ENCODE measurements at regions not wholly inside any gene's neighbourhood (a gene's known extent, or its start where the extent isn't known, plus 50 kb on each side); places are given as distances from the start of the nearest gene placed in this dataset.
A peak's percentile ranks its signal among the peaks of the same experiment; 100 is the strongest.

GRCh38 chr5:102554728-102555127 is 55.9 kb upstream of the SLCO6A1 start:
- H3K27ac Mint-ChIP-seq: no peak overlapping the region
- ATAC-seq: peak; percentile 53
- no peaks in the 10 kb centered on the region for H3K27me3 Mint-ChIP-seq (ENCODE audit: insufficient read depth, low read depth, poor library complexity)
- no peak overlapping the region for H2AFZ ChIP-seq
- H3K4me1 ChIP-seq (ENCODE audit: insufficient read depth): peaks cover 6% of the 10 kb centered on the region
- peaks cover 3% of the 10 kb centered on the region; the same call in 2 of the 3 replicates for H3K4me1 Mint-ChIP-seq
- H3K36me3 Mint-ChIP-seq (ENCODE audit: low read depth): no peaks in the 10 kb centered on the region
- H3K4me3 ChIP-seq: no peak overlapping the region
- no peak overlapping the region for H3K27ac ChIP-seq (ENCODE audit: low read depth)
- peak; percentile 47 for DNase-seq (ENCODE audit: low spot score)
- H3K27me3 ChIP-seq (ENCODE audit: insufficient read depth): no peaks in the 10 kb centered on the region
- no peak overlapping the region for H3K4me2 ChIP-seq
- 0 out of 3 replicates have a peak, but pooled peaks cover 2% of the 10 kb centered on the region for H3K9me3 Mint-ChIP-seq
- H3K79me2 ChIP-seq (replicated peaks; ENCODE audit: insufficient read depth): no peaks in the 10 kb centered on the region
- H3K4me3 Mint-ChIP-seq: no peak overlapping the region
- H4K20me1 ChIP-seq (replicated peaks; ENCODE audit: insufficient read depth): no peaks in the 10 kb centered on the region
- no peaks in the 10 kb centered on the region for H3K36me3 ChIP-seq (ENCODE audit: insufficient read depth)
- no peaks in the 10 kb centered on the region for H3F3A ChIP-seq (replicated peaks; ENCODE audit: low read depth)
- TF ChIP-seq CTCF (conservative IDR thresholded peaks at IDR 0.05; ENCODE audit: low read depth in 2 of 2) (peak; percentile 64 to 70), EZH2 (IDR thresholded peaks at IDR 0.05; ENCODE audit: low read depth, unreplicated experiment) (no peak)
- H3K9me2 ChIP-seq (ENCODE audit: insufficient read depth): no peaks in the 10 kb centered on the region

GRCh38 chr5:102561894-102562760 is 63.3 kb upstream of the SLCO6A1 start:
- Mint-ChIP-seq H3K9me3 (no peaks in the 10 kb centered on the region; the same call in 2 of the 3 replicates), H3K4me3 (no peak overlapping the region), H3K36me3 (ENCODE audit: low read depth) (no peaks in the 10 kb centered on the region), H3K4me1 (no peaks in the 10 kb centered on the region; the same call in 2 of the 3 replicates), H3K27me3 (ENCODE audit: insufficient read depth, low read depth, poor library complexity) (no peaks in the 10 kb centered on the region), H3K27ac (no peak overlapping the region; the same call in 1 of the 2 replicates)
- Histone ChIP-seq H3K36me3 (ENCODE audit: insufficient read depth) (no peaks in the 10 kb centered on the region), H3K27me3 (ENCODE audit: insufficient read depth) (no peaks in the 10 kb centered on the region), H3K27ac (ENCODE audit: low read depth) (no peak overlapping the region), H3K4me3 (no peak overlapping the region), H4K20me1 (replicated peaks; ENCODE audit: insufficient read depth) (no peaks in the 10 kb centered on the region), H3K4me2 (no peak overlapping the region), H3K4me1 (ENCODE audit: insufficient read depth) (no peaks in the 10 kb centered on the region), H3K79me2 (replicated peaks; ENCODE audit: insufficient read depth) (no peaks in the 10 kb centered on the region), H3K9me2 (ENCODE audit: insufficient read depth) (peaks cover 5% of the 10 kb centered on the region; the same call in 1 of the 2 replicates), H2AFZ (peak overlapping the region; percentile 48), H3F3A (replicated peaks; ENCODE audit: low read depth) (no peaks in the 10 kb centered on the region)
- ATAC-seq: peak; percentile 99
- DNase-seq (ENCODE audit: low spot score): peak; percentile 91
- TF ChIP-seq ZNF114 (CRISPR knock-in tag; IDR thresholded peaks at IDR 0.05): peak; percentile 55; the same call in 1 of the 2 replicates
- no peak for TF ChIP-seq STAT1 (IDR thresholded peaks at IDR 0.05; ENCODE audit: unreplicated experiment)
- peak; percentile 96 to 99 for TF ChIP-seq CTCF (conservative IDR thresholded peaks at IDR 0.05; ENCODE audit: low read depth in 2 of 2)
- TF ChIP-seq, protein P1, sequence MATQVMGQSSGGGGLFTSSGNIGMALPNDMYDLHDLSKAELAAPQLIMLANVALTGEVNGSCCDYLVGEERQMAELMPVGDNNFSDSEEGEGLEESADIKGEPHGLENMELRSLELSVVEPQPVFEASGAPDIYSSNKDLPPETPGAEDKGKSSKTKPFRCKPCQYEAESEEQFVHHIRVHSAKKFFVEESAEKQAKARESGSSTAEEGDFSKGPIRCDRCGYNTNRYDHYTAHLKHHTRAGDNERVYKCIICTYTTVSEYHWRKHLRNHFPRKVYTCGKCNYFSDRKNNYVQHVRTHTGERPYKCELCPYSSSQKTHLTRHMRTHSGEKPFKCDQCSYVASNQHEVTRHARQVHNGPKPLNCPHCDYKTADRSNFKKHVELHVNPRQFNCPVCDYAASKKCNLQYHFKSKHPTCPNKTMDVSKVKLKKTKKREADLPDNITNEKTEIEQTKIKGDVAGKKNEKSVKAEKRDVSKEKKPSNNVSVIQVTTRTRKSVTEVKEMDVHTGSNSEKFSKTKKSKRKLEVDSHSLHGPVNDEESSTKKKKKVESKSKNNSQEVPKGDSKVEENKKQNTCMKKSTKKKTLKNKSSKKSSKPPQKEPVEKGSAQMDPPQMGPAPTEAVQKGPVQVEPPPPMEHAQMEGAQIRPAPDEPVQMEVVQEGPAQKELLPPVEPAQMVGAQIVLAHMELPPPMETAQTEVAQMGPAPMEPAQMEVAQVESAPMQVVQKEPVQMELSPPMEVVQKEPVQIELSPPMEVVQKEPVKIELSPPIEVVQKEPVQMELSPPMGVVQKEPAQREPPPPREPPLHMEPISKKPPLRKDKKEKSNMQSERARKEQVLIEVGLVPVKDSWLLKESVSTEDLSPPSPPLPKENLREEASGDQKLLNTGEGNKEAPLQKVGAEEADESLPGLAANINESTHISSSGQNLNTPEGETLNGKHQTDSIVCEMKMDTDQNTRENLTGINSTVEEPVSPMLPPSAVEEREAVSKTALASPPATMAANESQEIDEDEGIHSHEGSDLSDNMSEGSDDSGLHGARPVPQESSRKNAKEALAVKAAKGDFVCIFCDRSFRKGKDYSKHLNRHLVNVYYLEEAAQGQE (IDR thresholded peaks at IDR 0.05; ENCODE audit: unreplicated experiment): no peak
